ENCODE measurements at regions not wholly inside any gene's neighbourhood (a gene's known extent, or its start where the extent isn't known, plus 50 kb on each side); places are given as distances from the start of the nearest gene placed in this dataset.

- TF ChIP-seq, protein P1, sequence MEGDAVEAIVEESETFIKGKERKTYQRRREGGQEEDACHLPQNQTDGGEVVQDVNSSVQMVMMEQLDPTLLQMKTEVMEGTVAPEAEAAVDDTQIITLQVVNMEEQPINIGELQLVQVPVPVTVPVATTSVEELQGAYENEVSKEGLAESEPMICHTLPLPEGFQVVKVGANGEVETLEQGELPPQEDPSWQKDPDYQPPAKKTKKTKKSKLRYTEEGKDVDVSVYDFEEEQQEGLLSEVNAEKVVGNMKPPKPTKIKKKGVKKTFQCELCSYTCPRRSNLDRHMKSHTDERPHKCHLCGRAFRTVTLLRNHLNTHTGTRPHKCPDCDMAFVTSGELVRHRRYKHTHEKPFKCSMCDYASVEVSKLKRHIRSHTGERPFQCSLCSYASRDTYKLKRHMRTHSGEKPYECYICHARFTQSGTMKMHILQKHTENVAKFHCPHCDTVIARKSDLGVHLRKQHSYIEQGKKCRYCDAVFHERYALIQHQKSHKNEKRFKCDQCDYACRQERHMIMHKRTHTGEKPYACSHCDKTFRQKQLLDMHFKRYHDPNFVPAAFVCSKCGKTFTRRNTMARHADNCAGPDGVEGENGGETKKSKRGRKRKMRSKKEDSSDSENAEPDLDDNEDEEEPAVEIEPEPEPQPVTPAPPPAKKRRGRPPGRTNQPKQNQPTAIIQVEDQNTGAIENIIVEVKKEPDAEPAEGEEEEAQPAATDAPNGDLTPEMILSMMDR (IDR thresholded peaks at IDR 0.05): no peak
- no peak for TF ChIP-seq TCF7L2 (IDR thresholded peaks at IDR 0.05; ENCODE audit: low read depth, low read length)
- TF ChIP-seq POLR2AphosphoS5 (IDR thresholded peaks at IDR 0.05; ENCODE audit: low read depth, low read length): no peak
- TF ChIP-seq, protein P2, sequence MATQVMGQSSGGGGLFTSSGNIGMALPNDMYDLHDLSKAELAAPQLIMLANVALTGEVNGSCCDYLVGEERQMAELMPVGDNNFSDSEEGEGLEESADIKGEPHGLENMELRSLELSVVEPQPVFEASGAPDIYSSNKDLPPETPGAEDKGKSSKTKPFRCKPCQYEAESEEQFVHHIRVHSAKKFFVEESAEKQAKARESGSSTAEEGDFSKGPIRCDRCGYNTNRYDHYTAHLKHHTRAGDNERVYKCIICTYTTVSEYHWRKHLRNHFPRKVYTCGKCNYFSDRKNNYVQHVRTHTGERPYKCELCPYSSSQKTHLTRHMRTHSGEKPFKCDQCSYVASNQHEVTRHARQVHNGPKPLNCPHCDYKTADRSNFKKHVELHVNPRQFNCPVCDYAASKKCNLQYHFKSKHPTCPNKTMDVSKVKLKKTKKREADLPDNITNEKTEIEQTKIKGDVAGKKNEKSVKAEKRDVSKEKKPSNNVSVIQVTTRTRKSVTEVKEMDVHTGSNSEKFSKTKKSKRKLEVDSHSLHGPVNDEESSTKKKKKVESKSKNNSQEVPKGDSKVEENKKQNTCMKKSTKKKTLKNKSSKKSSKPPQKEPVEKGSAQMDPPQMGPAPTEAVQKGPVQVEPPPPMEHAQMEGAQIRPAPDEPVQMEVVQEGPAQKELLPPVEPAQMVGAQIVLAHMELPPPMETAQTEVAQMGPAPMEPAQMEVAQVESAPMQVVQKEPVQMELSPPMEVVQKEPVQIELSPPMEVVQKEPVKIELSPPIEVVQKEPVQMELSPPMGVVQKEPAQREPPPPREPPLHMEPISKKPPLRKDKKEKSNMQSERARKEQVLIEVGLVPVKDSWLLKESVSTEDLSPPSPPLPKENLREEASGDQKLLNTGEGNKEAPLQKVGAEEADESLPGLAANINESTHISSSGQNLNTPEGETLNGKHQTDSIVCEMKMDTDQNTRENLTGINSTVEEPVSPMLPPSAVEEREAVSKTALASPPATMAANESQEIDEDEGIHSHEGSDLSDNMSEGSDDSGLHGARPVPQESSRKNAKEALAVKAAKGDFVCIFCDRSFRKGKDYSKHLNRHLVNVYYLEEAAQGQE (IDR thresholded peaks at IDR 0.05; ENCODE audit: insufficient read depth in 1 of 2, low read depth in 2 of 2, low read length in 1 of 2): no peak
Observed at GRCh38 chr4:90051999-90052398, 75.2 kb upstream of the CCSER1 start.

Measured in Panc1 (cell line).